ENCODE measurements at regions not wholly inside any gene's neighbourhood (a gene's known extent, or its start where the extent isn't known, plus 50 kb on each side); places are given as distances from the start of the nearest gene placed in this dataset.

DNA sequence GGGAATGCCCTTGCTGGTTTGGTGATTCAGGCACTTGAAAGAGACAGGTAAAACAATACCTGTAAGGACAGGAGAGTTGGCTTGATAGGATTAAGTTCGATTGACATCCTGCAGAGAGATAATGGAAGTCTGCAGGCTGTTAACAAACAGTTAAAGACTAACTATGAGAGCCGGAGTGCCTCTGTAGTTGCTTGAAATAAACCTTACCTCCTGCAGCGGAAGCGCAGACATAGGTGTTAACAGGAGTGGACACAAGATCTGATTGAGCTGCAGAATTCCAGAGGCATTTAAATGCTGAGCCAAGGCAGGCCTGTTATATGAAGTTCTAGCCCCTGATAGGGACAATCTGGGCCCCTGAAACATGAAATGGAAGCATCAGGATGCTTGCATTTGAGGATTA is 416.7 kb upstream of the MAOA start:
- TF ChIP-seq, protein P1, sequence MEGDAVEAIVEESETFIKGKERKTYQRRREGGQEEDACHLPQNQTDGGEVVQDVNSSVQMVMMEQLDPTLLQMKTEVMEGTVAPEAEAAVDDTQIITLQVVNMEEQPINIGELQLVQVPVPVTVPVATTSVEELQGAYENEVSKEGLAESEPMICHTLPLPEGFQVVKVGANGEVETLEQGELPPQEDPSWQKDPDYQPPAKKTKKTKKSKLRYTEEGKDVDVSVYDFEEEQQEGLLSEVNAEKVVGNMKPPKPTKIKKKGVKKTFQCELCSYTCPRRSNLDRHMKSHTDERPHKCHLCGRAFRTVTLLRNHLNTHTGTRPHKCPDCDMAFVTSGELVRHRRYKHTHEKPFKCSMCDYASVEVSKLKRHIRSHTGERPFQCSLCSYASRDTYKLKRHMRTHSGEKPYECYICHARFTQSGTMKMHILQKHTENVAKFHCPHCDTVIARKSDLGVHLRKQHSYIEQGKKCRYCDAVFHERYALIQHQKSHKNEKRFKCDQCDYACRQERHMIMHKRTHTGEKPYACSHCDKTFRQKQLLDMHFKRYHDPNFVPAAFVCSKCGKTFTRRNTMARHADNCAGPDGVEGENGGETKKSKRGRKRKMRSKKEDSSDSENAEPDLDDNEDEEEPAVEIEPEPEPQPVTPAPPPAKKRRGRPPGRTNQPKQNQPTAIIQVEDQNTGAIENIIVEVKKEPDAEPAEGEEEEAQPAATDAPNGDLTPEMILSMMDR (IDR thresholded peaks at IDR 0.05): no peak
- H3K27me3 Mint-ChIP-seq (ENCODE audit: low read depth in 3 of 3): peaks cover 0 to 6% (median 0%) of the 10 kb centered on the region in 3 donors
- Histone ChIP-seq H3K27ac (ENCODE audit: low read depth in 1 of 2, low read length in 2 of 2) (no peak overlapping the region), H3K4me3 (replicated peaks in 1 of 3; ENCODE audit: low read depth in 2 of 3, low read length in 3 of 3) (no peak overlapping the region), H3K4me2 (replicated peaks; ENCODE audit: extremely low read depth, low read length, poor library complexity, severe bottlenecking) (no peak overlapping the region), H3K9me3 (replicated peaks in 1 of 2; ENCODE audit: control insufficient read depth in 1 of 2, insufficient read depth in 1 of 2, low read length in 2 of 2) (no peaks in the 10 kb centered on the region), H4K20me1 (ENCODE audit: insufficient read depth, low read length) (no peaks in the 10 kb centered on the region), H3K79me2 (ENCODE audit: insufficient read depth, low read length) (no peaks in the 10 kb centered on the region), H2AFZ (ENCODE audit: insufficient read depth, low read depth, low read length, poor library complexity, severe bottlenecking) (no peak overlapping the region), H3K36me3 (replicated peaks in 1 of 2; ENCODE audit: control insufficient read depth in 1 of 2, insufficient read depth in 2 of 2, low read length in 2 of 2) (no peaks in the 10 kb centered on the region), H3K27me3 (ENCODE audit: control insufficient read depth in 2 of 2, insufficient read depth in 2 of 2, low read length in 2 of 2) (no peaks in the 10 kb centered on the region), H3K9ac (ENCODE audit: insufficient read depth, low read length, poor library complexity, severe bottlenecking) (no peak overlapping the region), H3K4me1 (ENCODE audit: control insufficient read depth in 1 of 2, insufficient read depth in 2 of 2, low read length in 2 of 2) (no peaks in the 10 kb centered on the region)
- no peak overlapping the region for H3K27ac Mint-ChIP-seq
- intact Hi-C loops (cut with micrococcal nuclease): no loop called here
- WGBS (ENCODE audit: insufficient coverage): no CpG with 5 or more reads among the region's 4 CpGs
- H3K4me3 Mint-ChIP-seq: no peak overlapping the region
- no peaks in the 10 kb centered on the region for H3K36me3 Mint-ChIP-seq
- DNase-seq: no peak
- H3K9me3 Mint-ChIP-seq: peaks cover 0 to 5% (median 2%) of the 10 kb centered on the region in 7 donors
- no peaks in the 10 kb centered on the region for H3K4me1 Mint-ChIP-seq

DNA sequence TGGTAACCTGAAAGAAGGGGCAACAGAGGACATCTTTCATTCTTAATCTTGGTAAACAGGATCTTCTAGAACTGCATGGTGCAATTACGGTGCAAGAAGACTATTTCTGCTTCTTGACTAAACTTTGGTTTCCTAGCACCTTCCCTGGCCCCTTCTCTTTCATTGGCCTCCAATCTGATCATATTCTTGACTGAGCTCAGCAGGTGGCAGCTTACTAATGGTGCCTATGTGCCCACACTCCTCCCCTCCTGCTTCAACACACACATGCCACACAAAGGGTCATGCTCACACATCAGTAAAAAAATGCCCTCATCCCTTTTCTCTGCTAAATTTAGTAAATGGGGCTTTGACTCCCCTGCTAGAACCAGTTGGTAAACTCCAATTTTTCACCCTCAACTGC is 400.5 kb upstream of the MAOA start:
- Mint-ChIP-seq H3K4me3 (no peak overlapping the region), H3K9me3 (peaks cover 0 to 9% (median 2%) of the 10 kb centered on the region in 7 donors), H3K27ac (no peak overlapping the region), H3K36me3 (no peaks in the 10 kb centered on the region), H3K4me1 (no peaks in the 10 kb centered on the region), H3K27me3 (ENCODE audit: low read depth in 3 of 3) (no peaks in the 10 kb centered on the region)
- Histone ChIP-seq H3K4me3 (replicated peaks in 1 of 3; ENCODE audit: low read depth in 2 of 3, low read length in 3 of 3) (no peak overlapping the region), H3K27ac (ENCODE audit: low read depth in 1 of 2, low read length in 2 of 2) (no peak overlapping the region), H3K4me1 (ENCODE audit: control insufficient read depth in 1 of 2, insufficient read depth in 2 of 2, low read length in 2 of 2) (no peaks in the 10 kb centered on the region), H2AFZ (ENCODE audit: insufficient read depth, low read depth, low read length, poor library complexity, severe bottlenecking) (no peak overlapping the region), H3K9me3 (replicated peaks in 1 of 2; ENCODE audit: control insufficient read depth in 1 of 2, insufficient read depth in 1 of 2, low read length in 2 of 2) (peaks cover 0 to 5% of the 10 kb centered on the region in 2 donors), H3K79me2 (ENCODE audit: insufficient read depth, low read length) (no peaks in the 10 kb centered on the region), H3K27me3 (ENCODE audit: control insufficient read depth in 2 of 2, insufficient read depth in 2 of 2, low read length in 2 of 2) (no peaks in the 10 kb centered on the region), H4K20me1 (ENCODE audit: insufficient read depth, low read length) (no peaks in the 10 kb centered on the region), H3K9ac (ENCODE audit: insufficient read depth, low read length, poor library complexity, severe bottlenecking) (no peak overlapping the region), H3K36me3 (replicated peaks in 1 of 2; ENCODE audit: control insufficient read depth in 1 of 2, insufficient read depth in 2 of 2, low read length in 2 of 2) (no peaks in the 10 kb centered on the region), H3K4me2 (replicated peaks; ENCODE audit: extremely low read depth, low read length, poor library complexity, severe bottlenecking) (no peak overlapping the region)
- TF ChIP-seq, protein P1 (IDR thresholded peaks at IDR 0.05): no peak
- no CpG with 5 or more reads among the region's 1 CpG for WGBS (ENCODE audit: insufficient coverage)
- no peak for DNase-seq
- intact Hi-C loops (cut with micrococcal nuclease): no loop called here
